H9 (cell line): ENCODE measurements at regions not wholly inside any gene's neighbourhood (a gene's known extent, or its start where the extent isn't known, plus 50 kb on each side); places are given as distances from the start of the nearest gene placed in this dataset.
A peak's percentile ranks its signal among the peaks of the same experiment; 100 is the strongest.

ENCODE experiments used
- DNase-seq: peaks from one replicate; pipeline ENCODE4 v3.0.0-alpha.2; 2017
- H2AFZ ChIP-seq: one replicate; pipeline ENCODE4 v1.6.1; 2013; ENCODE audit warnings: mild to moderate bottlenecking, low read length, control low read depth, moderate library complexity
- H2AK5ac ChIP-seq: 2 replicates; pipeline ENCODE4 v1.6.1; 2013; ENCODE audit warnings: low read length, control low read depth, mixed read lengths; ENCODE audit not compliant: insufficient read length
- H2BK120ac ChIP-seq: one replicate; pipeline ENCODE4 v1.6.1; 2013; ENCODE audit warnings: low read depth, mild to moderate bottlenecking, low read length, control low read depth, inconsistent platforms; ENCODE audit not compliant: poor library complexity, severe bottlenecking
- H2BK12ac ChIP-seq: 2 replicates; pipeline ENCODE4 v1.6.1; 2013; ENCODE audit warnings: low read length, control low read depth, mixed read lengths, low read depth; ENCODE audit not compliant: insufficient read length
- H2BK15ac ChIP-seq: 2 replicates; pipeline ENCODE4 v1.6.1; 2013; ENCODE audit warnings: low read depth, low read length, control low read depth
- H2BK20ac ChIP-seq: one replicate; pipeline ENCODE4 v1.6.1; 2013; ENCODE audit warnings: low read depth, mild to moderate bottlenecking, low read length, control low read depth, inconsistent platforms; ENCODE audit not compliant: poor library complexity, severe bottlenecking
- H2BK5ac ChIP-seq: 2 replicates; pipeline ENCODE4 v1.6.1; 2013; ENCODE audit warnings: low read length, control low read depth, mixed read lengths; ENCODE audit not compliant: insufficient read length
- H3K14ac ChIP-seq: 2 replicates; pipeline ENCODE4 v1.6.1; 2013; ENCODE audit warnings: low read length, control low read depth; ENCODE audit not compliant: insufficient read depth
- H3K18ac ChIP-seq: 2 replicates; pipeline ENCODE4 v1.6.1; 2013; ENCODE audit warnings: low read depth, mild to moderate bottlenecking, mixed read lengths, low read length, control low read depth; ENCODE audit not compliant: insufficient read length
- H3K23ac ChIP-seq: 2 replicates; pipeline ENCODE4 v1.6.1; 2013; ENCODE audit warnings: low read length, control low read depth, mixed read lengths, low read depth; ENCODE audit not compliant: insufficient read length
- H3K23me2 ChIP-seq: 2 replicates; pipeline ENCODE4 v1.6.1; 2013; ENCODE audit warnings: low read depth, mild to moderate bottlenecking, mixed read lengths, low read length, control low read depth; ENCODE audit not compliant: insufficient read length, poor library complexity, severe bottlenecking
- H3K27ac ChIP-seq: 2 replicates; pipeline ENCODE4 v1.5.1; 2013; ENCODE audit warnings: low read length, control low read depth, mixed read lengths, low read depth; ENCODE audit not compliant: insufficient read length
- H3K27me3 ChIP-seq: 2 replicates; pipeline ENCODE4 v1.6.1; 2013; ENCODE audit warnings: low read length, control low read depth, inconsistent platforms; ENCODE audit not compliant: insufficient read depth
- H3K4ac ChIP-seq: 2 replicates; pipeline ENCODE4 v1.6.1; 2013; ENCODE audit warnings: low read depth, mild to moderate bottlenecking, control low read depth, inconsistent platforms, low read length, moderate library complexity
- H3K4me1 ChIP-seq: 2 replicates; pipeline ENCODE4 v1.6.1; 2013; ENCODE audit warnings: low read length, control low read depth, inconsistent platforms; ENCODE audit not compliant: insufficient read depth
- H3K4me2 ChIP-seq: 2 replicates; pipeline ENCODE4 v1.6.1; 2013; ENCODE audit warnings: low read length, control low read depth, mixed read lengths; ENCODE audit not compliant: insufficient read length, insufficient read depth
- H3K56ac ChIP-seq: 2 replicates; pipeline ENCODE4 v1.6.1; 2013; ENCODE audit warnings: low read depth, mild to moderate bottlenecking, mixed read lengths, low read length, control low read depth; ENCODE audit not compliant: insufficient read length
- H3K79me1 ChIP-seq: 2 replicates; pipeline ENCODE4 v1.6.1; 2013; ENCODE audit warnings: low read depth, mild to moderate bottlenecking, moderate library complexity, low read length, control low read depth, inconsistent platforms; ENCODE audit not compliant: insufficient read depth, poor library complexity, severe bottlenecking
- H3K79me2 ChIP-seq: 2 replicates; pipeline ENCODE4 v1.6.1; 2013; ENCODE audit warnings: low read length, control low read depth, inconsistent platforms; ENCODE audit not compliant: insufficient read depth
- H3K9ac ChIP-seq: 2 replicates; pipeline ENCODE4 v1.6.1; 2013; ENCODE audit warnings: low read length, control low read depth, mixed read lengths; ENCODE audit not compliant: insufficient read length; ENCODE audit errors: extremely low read depth
- H3K9me3 ChIP-seq: one replicate; pipeline ENCODE4 v1.6.1; 2013; ENCODE audit warnings: low read depth, low read length, inconsistent platforms; ENCODE audit not compliant: control insufficient read depth
- H3T11ph ChIP-seq: one replicate; pipeline ENCODE4 v1.6.1; 2013; ENCODE audit warnings: mild to moderate bottlenecking, low read length, control low read depth, inconsistent platforms
- H4K20me1 ChIP-seq: one replicate; pipeline ENCODE4 v1.6.1; 2013; ENCODE audit not compliant: control insufficient read depth, insufficient read length, insufficient read depth
- H4K5ac ChIP-seq: 2 replicates; pipeline ENCODE4 v1.6.1; 2013; ENCODE audit warnings: low read depth, mild to moderate bottlenecking, mixed read lengths, low read length, control low read depth; ENCODE audit not compliant: insufficient read length
- H4K8ac ChIP-seq: replicated peaks from 2 replicates; pipeline ENCODE4 v1.6.1; 2013; ENCODE audit warnings: low read length, control low read depth, mixed read lengths, low read depth; ENCODE audit not compliant: insufficient read length
- H4K91ac ChIP-seq: 2 replicates; pipeline ENCODE4 v1.6.1; 2013; ENCODE audit warnings: low read depth, mild to moderate bottlenecking, moderate library complexity, mixed read lengths, low read length, control low read depth; ENCODE audit not compliant: insufficient read length
- H3K27ac Mint-ChIP-seq, 3 experiments: 2 replicates in 2 of 3; 3 replicates in 1 of 3; pipeline ENCODE4 v1.8.0; 2020 to 2021; ENCODE audit warnings: mixed read lengths in 3 of 3, mild to moderate bottlenecking in 1 of 3, moderate library complexity in 1 of 3
- H3K27me3 Mint-ChIP-seq: 2 replicates; pipeline ENCODE4 v1.8.0; 2021; ENCODE audit warnings: low read depth, mild to moderate bottlenecking, moderate library complexity, mixed read lengths
- H3K36me3 Mint-ChIP-seq, 3 experiments: 2 replicates in 2 of 3; 3 replicates in 1 of 3; pipeline ENCODE4 v1.8.0; 2020 to 2021; ENCODE audit warnings: low read depth in 3 of 3, mixed read lengths in 3 of 3; ENCODE audit not compliant: insufficient read depth in 1 of 3
- H3K4me1 Mint-ChIP-seq, 2 experiments: 2 replicates each; pipeline ENCODE4 v1.8.0; 2020; ENCODE audit warnings: mixed read lengths in 2 of 2
- H3K4me3 Mint-ChIP-seq, 2 experiments: 2 replicates in 1 of 2; 3 replicates in 1 of 2; pipeline ENCODE4 v1.8.0; 2020 to 2021; ENCODE audit warnings: mild to moderate bottlenecking in 2 of 2, mixed read lengths in 2 of 2, moderate library complexity in 1 of 2
- H3K9me3 Mint-ChIP-seq, 2 experiments: 2 replicates in 1 of 2; 3 replicates in 1 of 2; pipeline ENCODE4 v1.8.0; 2020; ENCODE audit warnings: mild to moderate bottlenecking in 2 of 2, mixed read lengths in 2 of 2, moderate library complexity in 1 of 2
- CTCF ChIP-seq: fragments of 200-600 bp; sonication (generic); conservative IDR thresholded peaks from 3 replicates; pipeline ENCODE4 v1.8.0; 2021; ENCODE audit warnings: antibody characterized with exemption, mild to moderate bottlenecking
- WGBS: extraction: QIAGEN DNeasy Blood & Tissue Kit; methylation state at CpG from one replicate; pipeline ENCODE4 v1.1.7; 2013; ENCODE audit warnings: missing lambda C conversion rate, low lambda C conversion rate, mixed read lengths; ENCODE audit not compliant: insufficient read length; ENCODE audit errors: extremely low coverage; 5-methylcytosine and 5-hydroxymethylcytosine counted together

DNA sequence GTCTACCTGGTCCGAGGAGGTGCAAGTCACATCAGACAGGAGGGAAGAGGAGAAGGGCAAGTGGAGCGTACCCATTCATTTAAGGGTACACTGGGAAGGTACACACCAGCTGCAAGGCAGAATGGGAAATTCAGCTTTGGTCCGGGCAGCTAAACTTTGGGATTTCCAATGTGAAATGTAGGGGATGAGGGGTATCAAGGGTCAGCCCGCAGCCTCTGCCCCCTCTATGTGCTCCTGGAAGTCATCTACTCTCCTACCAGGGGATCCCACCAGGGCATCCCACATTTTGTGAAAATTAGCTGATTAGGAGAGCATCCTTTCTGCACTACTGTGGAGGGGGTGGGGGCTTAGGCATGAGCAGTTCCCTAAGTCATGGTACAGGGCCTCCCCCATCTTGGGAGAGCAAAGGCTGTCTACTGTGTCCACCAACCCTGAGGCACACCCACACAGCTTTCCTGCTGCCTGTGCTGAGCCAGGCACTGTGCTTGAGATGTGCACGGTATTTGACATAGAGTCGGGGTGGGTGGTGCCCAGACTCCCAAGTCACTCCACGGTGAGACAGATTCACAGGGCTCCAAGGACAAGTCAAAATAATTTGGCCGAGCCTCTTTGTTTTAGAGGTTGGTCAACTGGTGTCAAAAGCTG, 189.1 kb upstream of the SULF2 start:
- no peak for TF ChIP-seq CTCF
- Histone ChIP-seq H3K4ac (no peak overlapping the region), H3K14ac (0 out of 2 replicates have a peak overlapping the region, but pooled peaks have one; percentile 24), H2BK120ac (no peak overlapping the region), H3T11ph (no peak overlapping the region), H3K9ac (no peak overlapping the region), H3K9me3 (no peaks in the 10 kb centered on the region), H3K27ac (no peak overlapping the region), H2AFZ (no peak overlapping the region), H3K23ac (no peak overlapping the region), H3K79me2 (no peaks in the 10 kb centered on the region), H3K4me2 (no peak overlapping the region), H3K4me1 (peaks cover 11% of the 10 kb centered on the region; the same call in 1 of the 2 replicates), H4K8ac (no peak overlapping the region), H2BK20ac (no peak overlapping the region), H3K27me3 (no peaks in the 10 kb centered on the region), H2BK12ac (peak overlapping the region; percentile 38), H4K20me1 (no peaks in the 10 kb centered on the region), H4K91ac (no peak overlapping the region), H3K79me1 (no peaks in the 10 kb centered on the region), H4K5ac (no peak overlapping the region), H2BK5ac (no peak overlapping the region), H2BK15ac (no peak overlapping the region), H2AK5ac (no peak overlapping the region), H3K23me2 (no peaks in the 10 kb centered on the region), H3K18ac (no peak overlapping the region), H3K56ac (no peak overlapping the region)
- H3K36me3 Mint-ChIP-seq, result no peaks in the 10 kb centered on the region
- 0 out of 7 replicates have a peak overlapping the region, but pooled peaks of 1 of the 3 experiments have one; percentile 68 for H3K27ac Mint-ChIP-seq
- H3K9me3 Mint-ChIP-seq, result no peaks in the 10 kb centered on the region; a peak in 1 of 5 replicates
- H3K4me3 Mint-ChIP-seq, result no peak overlapping the region
- H3K4me1 Mint-ChIP-seq, result peaks cover 60 to 62% of the 10 kb centered on the region in 2 experiments
- no CpG with 5 or more reads among the region's 8 CpGs for WGBS
- H3K27me3 Mint-ChIP-seq, result peaks cover 6% of the 10 kb centered on the region
- no peak for DNase-seq
